Parathyroid adenoma (tissue), 2 donors: ENCODE measurements at regions not wholly inside any gene's neighbourhood (a gene's known extent, or its start where the extent isn't known, plus 50 kb on each side); places are given as distances from the start of the nearest gene placed in this dataset.

Experiments used
- H2AFZ ChIP-seq: fragments of 300-600 bp; sonication (generic); one replicate; pipeline ENCODE4 v1.7.0; 2017; ENCODE audit warnings: antibody characterized with exemption, mild to moderate bottlenecking
- H3K27ac ChIP-seq: fragments of 300-600 bp; sonication (generic); one replicate; pipeline ENCODE4 v1.7.0; 2017
- H3K27me3 ChIP-seq: fragments of 300-600 bp; sonication (generic); one replicate; pipeline ENCODE4 v1.7.0; 2017; ENCODE audit warnings: low read length; ENCODE audit not compliant: control insufficient read depth, insufficient read depth
- H3K36me3 ChIP-seq: fragments of 300-600 bp; sonication (generic); one replicate; pipeline ENCODE4 v1.7.0; 2017; ENCODE audit warnings: low read length; ENCODE audit not compliant: control insufficient read depth, insufficient read depth
- H3K4me1 ChIP-seq: fragments of 300-600 bp; sonication (generic); one replicate; pipeline ENCODE4 v1.7.0; 2017; ENCODE audit warnings: control low read depth
- H3K4me2 ChIP-seq: fragments of 300-600 bp; sonication (generic); one replicate; pipeline ENCODE4 v1.7.0; 2017; ENCODE audit warnings: low read length
- H3K4me3 ChIP-seq: fragments of 300-600 bp; sonication (generic); one replicate; pipeline ENCODE4 v1.7.0; 2017; ENCODE audit warnings: low read depth, low read length
- H3K79me2 ChIP-seq: fragments of 300-600 bp; sonication (generic); one replicate; pipeline ENCODE4 v1.7.0; 2017; ENCODE audit warnings: control low read depth
- H3K9ac ChIP-seq: fragments of 300-600 bp; sonication (generic); one replicate; pipeline ENCODE4 v1.7.0; 2017; ENCODE audit warnings: mild to moderate bottlenecking
- H3K9me3 ChIP-seq: fragments of 300-600 bp; sonication (generic); one replicate; pipeline ENCODE4 v1.7.0; 2017; ENCODE audit warnings: low read length; ENCODE audit not compliant: control insufficient read depth
- CTCF ChIP-seq: fragments of 300-600 bp; sonication (generic); IDR thresholded peaks from one replicate; pipeline ENCODE4 v1.7.0; 2017; ENCODE audit warnings: antibody characterized with exemption, mild to moderate bottlenecking
- donor health status: primary hyperparathyroidism.

DNA sequence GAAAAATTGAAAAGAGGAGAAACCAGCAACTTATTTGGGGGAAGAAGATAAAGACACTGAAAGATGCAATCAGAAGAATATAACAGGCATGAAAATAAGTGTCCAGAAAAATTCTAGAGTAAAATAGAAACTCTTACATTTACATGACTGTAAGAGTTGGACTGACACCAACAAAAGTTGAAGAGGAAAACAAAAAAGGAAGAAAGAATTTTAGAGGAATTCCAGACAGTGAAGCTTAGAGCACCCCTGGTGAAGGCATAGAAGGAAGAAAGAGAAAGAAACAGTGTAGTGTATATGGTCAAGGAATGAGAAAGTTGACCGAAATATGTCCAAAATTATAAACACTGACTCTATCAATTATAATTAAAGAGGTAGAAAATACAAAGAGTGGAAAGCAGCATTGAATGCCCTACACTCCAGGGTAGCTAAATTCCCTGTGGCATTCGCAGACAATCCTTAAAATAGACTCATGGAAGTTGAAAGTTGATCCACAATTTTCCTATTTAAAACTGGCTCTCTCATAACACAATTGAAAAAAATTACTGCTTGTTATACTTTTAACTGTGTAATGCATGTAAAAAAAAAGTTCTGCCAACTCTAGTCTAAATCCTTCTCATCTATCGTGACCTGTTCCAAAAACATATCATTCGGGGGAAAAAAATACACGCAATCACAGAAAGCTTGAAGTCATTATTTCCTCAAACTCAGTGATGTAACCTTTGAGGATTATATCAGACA lies 102.6 kb upstream of the ABI3BP start:
- no peaks in the 10 kb centered on the region for H3K9me3 ChIP-seq
- no peak overlapping the region for H3K27ac ChIP-seq
- no peaks in the 10 kb centered on the region for H3K4me1 ChIP-seq
- H3K9ac ChIP-seq = no peak overlapping the region
- TF ChIP-seq CTCF = no peak
- no peak overlapping the region for H3K4me2 ChIP-seq
- H3K4me3 ChIP-seq = no peak overlapping the region
- H3K27me3 ChIP-seq = no peaks in the 10 kb centered on the region
- no peaks in the 10 kb centered on the region for H3K79me2 ChIP-seq
- no peaks in the 10 kb centered on the region for H3K36me3 ChIP-seq
- no peak overlapping the region for H2AFZ ChIP-seq

DNA sequence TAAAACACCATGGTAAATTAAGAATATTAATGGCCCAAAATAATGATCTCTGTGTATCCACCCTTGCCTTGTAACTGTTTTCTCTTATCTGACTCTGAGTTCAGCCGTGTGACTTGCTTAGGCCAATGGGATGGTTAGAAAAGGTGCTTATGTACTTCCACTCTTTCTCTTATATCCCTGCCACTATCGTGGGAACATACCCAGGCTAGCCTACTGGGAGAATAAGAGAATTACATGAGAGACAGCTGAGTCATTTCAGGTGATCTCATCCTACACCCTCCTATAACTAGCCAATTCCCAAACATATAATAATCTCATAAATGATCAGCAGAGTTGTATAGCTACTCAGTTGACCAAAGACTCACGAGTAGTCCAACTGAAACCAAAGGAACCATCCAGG lies 98.3 kb upstream of the ABI3BP start:
- Histone ChIP-seq H3K27ac (no peak overlapping the region), H3K9me3 (no peaks in the 10 kb centered on the region), H3K4me2 (no peak overlapping the region), H2AFZ (no peak overlapping the region), H3K27me3 (no peaks in the 10 kb centered on the region), H3K4me1 (no peaks in the 10 kb centered on the region), H3K9ac (no peak overlapping the region), H3K79me2 (no peaks in the 10 kb centered on the region), H3K36me3 (no peaks in the 10 kb centered on the region), H3K4me3 (no peak overlapping the region)
- no peak for TF ChIP-seq CTCF

GRCh38 chr3:101085752-101086151 lies 92.5 kb upstream of the ABI3BP start:
- H2AFZ ChIP-seq = no peak overlapping the region
- H3K79me2 ChIP-seq = no peaks in the 10 kb centered on the region
- no peak overlapping the region for H3K9ac ChIP-seq
- no peak overlapping the region for H3K27ac ChIP-seq
- no peak overlapping the region for H3K4me2 ChIP-seq
- no peaks in the 10 kb centered on the region for H3K27me3 ChIP-seq
- H3K4me1 ChIP-seq = no peaks in the 10 kb centered on the region
- no peak overlapping the region for H3K4me3 ChIP-seq
- no peaks in the 10 kb centered on the region for H3K36me3 ChIP-seq
- no peaks in the 10 kb centered on the region for H3K9me3 ChIP-seq
- TF ChIP-seq CTCF = no peak

DNA sequence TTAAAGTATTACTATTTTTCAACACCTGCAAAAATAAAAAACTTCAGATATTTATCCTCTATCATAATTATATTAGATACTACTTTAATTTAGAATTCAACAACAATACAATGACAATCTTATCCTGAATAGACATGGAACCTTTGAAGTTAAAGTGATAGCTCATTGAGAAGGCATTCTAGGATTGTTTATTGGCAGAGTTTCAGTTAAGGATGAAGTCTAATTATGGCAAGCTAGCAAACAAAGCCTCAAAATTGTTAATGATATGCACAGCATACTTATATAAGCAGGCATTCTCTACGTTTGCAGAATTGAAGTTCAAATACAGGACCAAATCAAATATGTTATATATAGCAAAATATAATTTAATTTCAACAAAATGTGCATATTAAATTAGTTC lies 91.2 kb upstream of the ABI3BP start:
- no peak overlapping the region for H2AFZ ChIP-seq
- no peaks in the 10 kb centered on the region for H3K9me3 ChIP-seq
- H3K36me3 ChIP-seq = no peaks in the 10 kb centered on the region
- no peaks in the 10 kb centered on the region for H3K27me3 ChIP-seq
- H3K9ac ChIP-seq = no peak overlapping the region
- H3K4me2 ChIP-seq = no peak overlapping the region
- no peaks in the 10 kb centered on the region for H3K79me2 ChIP-seq
- H3K4me1 ChIP-seq = no peaks in the 10 kb centered on the region
- H3K27ac ChIP-seq = no peak overlapping the region
- no peak overlapping the region for H3K4me3 ChIP-seq
- no peak for TF ChIP-seq CTCF

DNA sequence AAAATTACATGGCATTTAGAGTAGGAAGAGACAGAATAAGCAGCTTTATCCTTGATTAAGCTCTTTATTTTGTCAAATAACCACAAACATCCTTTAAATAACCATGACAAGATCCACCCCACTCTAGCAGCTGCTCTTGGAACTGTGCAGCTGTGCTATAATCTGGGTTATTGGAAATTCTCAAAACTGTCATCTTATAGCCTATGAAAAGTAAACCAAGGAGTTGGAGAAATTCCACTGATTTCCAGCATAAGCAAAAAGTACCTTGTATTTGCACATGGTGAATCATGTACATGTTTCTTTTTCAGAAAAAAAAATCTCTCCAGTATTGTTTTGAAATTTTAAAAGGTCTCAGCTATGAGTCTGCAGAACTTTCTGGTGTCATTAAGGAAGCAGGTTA lies 88.8 kb upstream of the ABI3BP start:
- H3K9me3 ChIP-seq = no peaks in the 10 kb centered on the region
- no peak overlapping the region for H3K27ac ChIP-seq
- no peaks in the 10 kb centered on the region for H3K36me3 ChIP-seq
- no peak overlapping the region for H3K4me3 ChIP-seq
- no peak for TF ChIP-seq CTCF
- no peaks in the 10 kb centered on the region for H3K4me1 ChIP-seq
- H3K4me2 ChIP-seq = no peak overlapping the region
- no peaks in the 10 kb centered on the region for H3K27me3 ChIP-seq
- H2AFZ ChIP-seq = no peak overlapping the region
- H3K9ac ChIP-seq = no peak overlapping the region
- no peaks in the 10 kb centered on the region for H3K79me2 ChIP-seq
